ENCODE measurements at regions not wholly inside any gene's neighbourhood (a gene's known extent, or its start where the extent isn't known, plus 50 kb on each side); places are given as distances from the start of the nearest gene placed in this dataset.

GRCh38 chr3:102016417-102016816, 167.1 kb downstream of the NFKBIZ start:
- no peak for DNase-seq (ENCODE audit: low read depth in 1 of 2, low spot score in 1 of 2)
- Histone ChIP-seq H3K27me3 (ENCODE audit: insufficient read depth, poor library complexity, severe bottlenecking) (no peaks in the 10 kb centered on the region), H3K4me3 (replicated peaks; ENCODE audit: insufficient read depth, low read length) (no peak overlapping the region), H3K27ac (replicated peaks) (no peak overlapping the region)
- TF ChIP-seq GABPA (IDR thresholded peaks at IDR 0.05; ENCODE audit: low read depth) (no peak), POLR2AphosphoS5 (IDR thresholded peaks at IDR 0.05; ENCODE audit: low read depth) (no peak), REST (IDR thresholded peaks at IDR 0.05; ENCODE audit: insufficient replicate concordance, low read depth) (no peak), CTCF (IDR thresholded peaks at IDR 0.05; ENCODE audit: insufficient read depth, low read length) (no peak), SPI1 (IDR thresholded peaks at IDR 0.05; ENCODE audit: borderline replicate concordance, low read depth) (no peak)

- no peak overlapping the region for H3K4me3 ChIP-seq (replicated peaks; ENCODE audit: insufficient read depth, low read length)
- TF ChIP-seq POLR2AphosphoS5 (IDR thresholded peaks at IDR 0.05; ENCODE audit: low read depth) (no peak), GABPA (IDR thresholded peaks at IDR 0.05; ENCODE audit: low read depth) (no peak), SPI1 (IDR thresholded peaks at IDR 0.05; ENCODE audit: borderline replicate concordance, low read depth) (no peak), CTCF (IDR thresholded peaks at IDR 0.05; ENCODE audit: insufficient read depth, low read length) (no peak), REST (IDR thresholded peaks at IDR 0.05; ENCODE audit: insufficient replicate concordance, low read depth) (no peak)
- no peak overlapping the region for H3K27ac ChIP-seq (replicated peaks)
- H3K27me3 ChIP-seq (ENCODE audit: insufficient read depth, poor library complexity, severe bottlenecking): no peaks in the 10 kb centered on the region
- no peak for DNase-seq (ENCODE audit: low read depth in 1 of 2, low spot score in 1 of 2)
These were observed 168.5 kb downstream of the NFKBIZ start for GRCh38 chr3:102017784-102018183.

GRCh38 chr3:102018551-102018950, 169.2 kb downstream of the NFKBIZ start:
- TF ChIP-seq SPI1 (IDR thresholded peaks at IDR 0.05; ENCODE audit: borderline replicate concordance, low read depth) (peak; percentile 64), REST (IDR thresholded peaks at IDR 0.05; ENCODE audit: insufficient replicate concordance, low read depth) (no peak)
- peak in 1 of 2 experiments; percentile 16 for DNase-seq (ENCODE audit: low read depth in 1 of 2, low spot score in 1 of 2)
- no peaks in the 10 kb centered on the region for H3K27me3 ChIP-seq (ENCODE audit: insufficient read depth, poor library complexity, severe bottlenecking)
- H3K4me3 ChIP-seq (replicated peaks; ENCODE audit: insufficient read depth, low read length): no peak overlapping the region
- H3K27ac ChIP-seq (replicated peaks): no peak overlapping the region

- no peak for TF ChIP-seq REST (IDR thresholded peaks at IDR 0.05; ENCODE audit: insufficient replicate concordance, low read depth)
- TF ChIP-seq CTCF (IDR thresholded peaks at IDR 0.05; ENCODE audit: insufficient read depth, low read length): no peak
- no peak for TF ChIP-seq SPI1 (IDR thresholded peaks at IDR 0.05; ENCODE audit: borderline replicate concordance, low read depth)
- no peak for TF ChIP-seq GABPA (IDR thresholded peaks at IDR 0.05; ENCODE audit: low read depth)
- TF ChIP-seq POLR2AphosphoS5 (IDR thresholded peaks at IDR 0.05; ENCODE audit: low read depth): no peak
These were observed 171.4 kb downstream of the NFKBIZ start for GRCh38 chr3:102020735-102021134.

More at GRCh38 chr3:102020735-102021134, 171.4 kb downstream of the NFKBIZ start:
- Histone ChIP-seq H3K27ac (replicated peaks) (no peak overlapping the region), H3K4me3 (replicated peaks; ENCODE audit: insufficient read depth, low read length) (no peak overlapping the region), H3K27me3 (ENCODE audit: insufficient read depth, poor library complexity, severe bottlenecking) (no peaks in the 10 kb centered on the region)
- no peak for DNase-seq (ENCODE audit: low read depth in 1 of 2, low spot score in 1 of 2)

All from HL-60 (cell line).